Fibroblast of villous mesenchyme (primary cell): ENCODE measurements at regions not wholly inside any gene's neighbourhood (a gene's known extent, or its start where the extent isn't known, plus 50 kb on each side); places are given as distances from the start of the nearest gene placed in this dataset.

Experiments used
- DNase-seq: peaks from one replicate; pipeline ENCODE4 v3.0.0-alpha.2; 2010; ENCODE audit warnings: low read depth
- H3K4me3 ChIP-seq: 2 replicates; pipeline ENCODE4 v1.5.1; 2011; ENCODE audit warnings: low read depth, mild to moderate bottlenecking, low read length
- CTCF ChIP-seq: IDR thresholded peaks from 2 replicates; pipeline ENCODE4 v1.5.1; 2012; ENCODE audit warnings: low read depth, mild to moderate bottlenecking, low read length; ENCODE audit not compliant: insufficient read depth

- TF ChIP-seq CTCF = no peak
- no peak overlapping the region for H3K4me3 ChIP-seq
- DNase-seq = no peak
These were observed 223.5 kb downstream of the GLRX3 start for GRCh38 chr10:130359711-130360110.

GRCh38 chr10:130360826-130361311 lies 224.7 kb downstream of the GLRX3 start:
- DNase-seq = no peak
- no peak for TF ChIP-seq CTCF
- H3K4me3 ChIP-seq = no peak overlapping the region

- TF ChIP-seq CTCF = no peak
- no peak overlapping the region for H3K4me3 ChIP-seq
- no peak for DNase-seq
These were observed 225.3 kb downstream of the GLRX3 start for GRCh38 chr10:130361351-130362105.

GRCh38 chr10:130362308-130362761 lies 226.1 kb downstream of the GLRX3 start:
- no peak overlapping the region for H3K4me3 ChIP-seq
- DNase-seq = no peak
- no peak for TF ChIP-seq CTCF

- no peak overlapping the region for H3K4me3 ChIP-seq
- no peak for TF ChIP-seq CTCF
These were observed 226.9 kb downstream of the GLRX3 start for GRCh38 chr10:130363051-130363450.

GRCh38 chr10:130363899-130364445 lies 227.8 kb downstream of the GLRX3 start:
- no peak for DNase-seq
- no peak overlapping the region for H3K4me3 ChIP-seq
- no peak for TF ChIP-seq CTCF

More at GRCh38 chr10:130363051-130363450, 226.9 kb downstream of the GLRX3 start:
- DNase-seq = no peak
